EL (cell line): ENCODE measurements at regions not wholly inside any gene's neighbourhood (a gene's known extent, or its start where the extent isn't known, plus 50 kb on each side); places are given as distances from the start of the nearest gene placed in this dataset.
A peak's percentile ranks its signal among the peaks of the same experiment; 100 is the strongest.

Experiments used
- DNase-seq: peaks from one replicate; pipeline ENCODE4 v3.0.0-alpha.2; 2016

DNA sequence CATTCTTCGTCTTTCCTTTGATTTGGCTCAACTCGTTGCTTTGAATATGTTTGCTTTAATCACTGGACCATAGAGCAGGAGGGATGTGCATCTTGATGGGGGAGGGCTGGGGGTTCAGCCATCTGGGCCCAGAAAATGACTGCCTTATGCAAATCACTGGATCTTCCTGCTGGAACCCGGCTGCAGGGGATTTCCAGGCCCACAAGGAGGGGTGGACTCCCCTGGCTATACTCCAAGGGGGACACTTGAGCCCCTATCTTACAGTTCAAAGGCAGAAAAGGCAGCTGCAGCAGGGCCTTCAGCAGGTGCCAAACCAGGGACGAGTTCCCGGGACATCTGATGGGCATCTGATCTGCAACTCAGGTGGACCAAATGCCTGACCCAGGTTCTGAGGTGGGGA lies 122.5 kb downstream of the DICER1 start:
- no peak for DNase-seq

DNA sequence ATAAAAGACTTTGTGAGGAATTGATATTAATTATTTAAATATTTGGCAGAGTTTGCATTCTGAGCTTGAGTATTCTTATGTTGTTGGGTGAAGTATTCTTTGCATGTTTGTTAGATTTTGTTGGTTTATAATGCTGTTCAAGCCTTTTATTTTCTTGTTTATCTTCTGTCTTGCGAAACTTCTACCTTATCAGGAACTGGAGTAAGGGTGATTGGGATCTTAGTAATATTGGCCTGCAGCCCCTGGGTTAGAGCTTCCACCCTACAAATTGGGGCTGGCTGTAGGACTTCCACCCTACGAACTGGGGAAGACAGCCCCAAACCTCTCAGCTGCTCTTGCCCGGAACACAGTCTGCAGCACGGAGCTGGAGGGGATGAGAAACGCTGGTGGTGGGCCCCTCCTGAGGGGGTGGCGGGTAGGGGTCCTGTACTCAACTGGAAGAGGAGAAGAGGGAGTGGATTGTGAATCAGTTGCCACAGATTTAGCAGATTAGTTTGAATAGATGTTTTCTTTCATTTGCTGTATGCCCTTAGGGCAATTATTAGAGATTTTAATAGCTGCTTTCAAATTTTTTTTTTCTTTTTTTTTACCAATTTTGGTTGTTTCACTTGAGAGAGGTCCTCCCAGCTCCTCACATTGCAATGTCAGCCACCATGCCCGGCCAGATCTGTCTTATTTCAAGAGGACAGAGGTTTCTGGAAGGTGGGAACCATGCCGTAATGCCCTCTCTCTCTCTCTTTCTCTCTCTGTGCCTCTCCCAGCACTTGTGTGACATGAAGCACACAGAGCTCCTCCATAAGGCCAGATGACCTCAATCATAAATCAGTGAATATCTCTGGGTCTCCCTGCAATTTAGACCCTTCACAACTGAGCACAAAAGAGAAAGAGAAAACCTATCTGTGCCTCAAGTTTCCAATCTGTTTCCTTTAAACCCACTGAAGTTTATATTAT lies 123.4 kb downstream of the DICER1 start:
- no peak for DNase-seq

DNA sequence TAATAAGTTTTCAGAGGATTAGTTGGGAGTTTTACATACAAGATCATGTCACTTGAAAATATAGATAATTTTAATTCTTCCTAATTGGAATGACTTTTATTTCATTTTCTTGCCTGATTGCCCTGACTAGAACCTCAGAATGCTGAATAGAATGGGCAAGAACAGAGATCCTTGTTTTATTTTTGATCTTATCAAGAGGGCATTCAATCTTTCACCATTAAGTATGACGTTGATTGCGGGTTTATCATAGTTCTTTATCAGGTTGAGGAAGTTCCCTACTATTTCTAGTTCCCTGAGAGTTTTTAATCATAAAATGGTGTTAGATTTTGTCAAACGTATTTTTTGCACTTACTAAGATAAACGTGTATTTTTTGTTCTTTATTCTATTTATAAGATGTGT lies 124.3 kb downstream of the DICER1 start:
- DNase-seq: no peak

DNA sequence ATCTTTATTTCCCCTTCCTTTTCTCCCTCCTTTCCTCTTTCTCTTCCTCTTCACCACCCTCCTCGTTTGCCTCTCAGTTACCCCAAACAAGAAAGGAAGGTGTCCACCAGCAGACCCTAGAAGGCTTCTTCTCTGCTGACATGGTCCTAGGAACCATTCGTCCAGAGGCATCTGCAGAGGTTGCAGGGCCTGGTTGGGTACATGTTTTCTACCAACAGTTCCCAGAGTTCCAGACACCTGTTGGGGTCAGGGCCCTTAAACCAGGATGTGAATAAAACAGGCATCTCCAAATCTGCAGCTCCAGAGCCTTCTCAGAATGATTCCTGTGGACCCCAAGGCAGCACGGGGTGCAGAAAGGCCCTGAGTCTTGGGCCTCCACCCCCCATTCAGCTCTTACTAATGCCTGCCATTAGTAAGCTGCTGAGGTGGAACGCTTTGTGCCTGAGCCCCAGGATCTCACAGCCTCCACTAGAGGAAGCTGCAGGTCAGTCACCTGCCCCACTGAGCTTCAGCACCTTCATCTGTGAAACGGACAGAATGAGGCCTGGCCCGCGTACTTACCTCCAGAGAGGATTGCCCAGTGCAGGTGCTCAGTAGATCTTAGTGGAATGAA lies 130.4 kb downstream of the DICER1 start:
- no peak for DNase-seq

DNA sequence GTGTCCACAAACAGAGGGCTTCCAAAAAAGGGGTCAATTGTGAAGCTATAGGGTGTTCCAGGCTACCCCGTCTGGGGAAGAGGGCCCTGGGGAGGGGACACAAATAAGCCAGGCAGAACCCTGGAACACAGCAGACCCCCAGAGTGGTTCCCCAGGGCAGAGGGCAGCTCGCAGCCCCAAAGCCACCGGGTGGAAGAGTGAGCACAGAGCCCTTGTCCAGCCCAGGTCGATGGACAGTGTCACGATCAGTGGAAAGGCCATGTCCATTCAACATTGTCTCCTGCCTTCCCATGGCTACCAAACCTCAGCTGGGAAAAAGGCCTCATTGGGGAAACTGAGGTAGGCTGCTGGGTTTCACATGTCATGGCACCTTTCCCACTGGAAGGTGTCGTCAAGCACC lies 131.4 kb downstream of the DICER1 start:
- no peak for DNase-seq

DNA sequence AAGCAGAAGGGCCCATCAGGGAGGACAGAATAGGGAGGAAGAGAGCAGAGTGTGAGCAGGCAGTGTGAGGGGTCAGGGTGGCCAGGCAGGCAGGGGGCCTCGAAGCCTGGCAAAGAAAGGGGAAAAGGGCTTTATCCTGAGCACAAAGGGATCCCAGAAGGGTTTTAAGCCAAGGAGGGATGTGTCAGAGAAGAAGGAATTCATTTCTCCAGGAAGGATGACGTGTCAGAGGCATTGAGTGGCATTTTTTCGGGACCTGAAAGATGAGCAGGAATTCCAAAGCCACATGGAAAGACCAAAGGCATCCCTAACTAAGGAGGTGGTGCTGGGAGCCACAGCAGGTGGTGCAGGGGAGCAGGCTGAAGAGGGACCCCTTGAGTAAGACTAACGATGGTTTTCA lies 132.1 kb downstream of the DICER1 start:
- DNase-seq: peak; percentile 37

DNA sequence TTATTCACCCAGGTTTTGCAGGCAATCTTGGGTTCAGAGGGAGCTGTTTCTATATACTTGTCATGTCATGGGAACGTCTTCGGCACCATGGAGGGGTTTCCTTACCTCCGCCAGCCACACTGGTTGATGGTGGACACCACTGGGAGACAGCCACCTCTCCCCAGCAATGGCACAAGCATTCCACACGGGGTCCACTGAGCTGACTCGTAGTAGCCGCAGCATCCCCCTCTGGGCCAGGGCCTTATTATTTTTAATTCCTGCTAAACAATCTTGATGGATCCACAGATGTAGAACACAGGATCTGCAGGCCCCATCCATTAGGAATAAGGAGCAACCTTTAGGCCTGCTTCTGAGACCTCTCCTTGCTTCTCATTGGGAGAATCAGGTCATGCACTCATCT lies 132.9 kb downstream of the DICER1 start:
- no peak for DNase-seq

DNA sequence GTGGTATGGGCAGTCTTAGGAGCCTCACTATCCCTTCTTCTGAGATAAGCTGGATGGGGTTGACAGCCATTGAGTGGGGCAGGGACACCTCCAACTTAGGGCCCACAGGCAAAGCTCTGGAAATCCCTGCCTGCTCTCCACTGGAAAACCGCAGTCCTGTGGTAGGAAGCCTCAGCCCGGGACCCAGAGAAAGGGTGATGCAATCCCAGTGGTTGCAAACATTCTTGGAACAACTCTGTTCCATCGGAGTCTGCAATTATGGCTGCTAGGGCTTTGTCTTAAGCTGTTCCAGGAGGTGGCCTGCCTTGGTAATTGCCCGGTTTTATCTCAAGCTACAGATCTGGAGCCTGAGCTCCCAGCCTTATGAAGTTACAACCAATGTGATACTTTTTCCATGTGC lies 133.4 kb downstream of the DICER1 start:
- peak; percentile 50 for DNase-seq

DNA sequence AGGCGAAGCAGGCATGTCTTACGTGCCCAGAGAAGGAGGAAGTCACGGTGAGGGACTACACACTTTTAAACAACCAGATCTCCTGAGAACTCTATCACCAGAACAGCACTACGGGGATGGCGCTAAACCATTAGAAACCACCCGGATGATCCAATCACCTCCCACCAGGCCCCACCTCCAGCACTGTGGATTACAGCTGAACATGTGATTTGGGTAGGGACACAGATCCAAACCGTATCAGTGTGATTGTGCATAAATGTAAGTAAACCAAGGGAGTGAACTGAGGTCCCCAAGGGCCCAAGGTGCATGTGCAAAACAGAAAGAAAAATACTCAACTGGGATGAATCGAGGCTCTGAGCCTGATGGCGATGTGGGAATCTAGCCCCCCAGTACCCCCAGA lies 134.2 kb downstream of the DICER1 start:
- DNase-seq: no peak

DNA sequence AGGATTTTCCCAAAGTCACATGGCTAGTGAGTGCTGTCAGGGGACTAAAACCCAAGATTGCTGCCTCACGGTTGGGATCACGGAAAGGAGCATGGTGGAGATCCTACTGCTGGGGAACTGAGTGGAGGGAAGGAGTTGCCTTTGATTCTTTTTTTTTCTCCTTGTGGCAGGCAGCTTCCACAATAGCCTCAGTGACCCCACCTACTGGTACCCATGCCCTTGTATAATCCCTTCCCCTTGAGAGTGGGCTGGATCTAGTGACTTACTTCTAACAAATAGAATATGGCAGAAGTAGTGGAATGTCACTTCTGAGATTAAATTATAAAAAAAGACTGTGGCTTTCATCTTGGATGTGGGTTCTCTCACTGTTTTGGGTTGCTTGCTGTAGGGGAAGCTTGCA lies 135.7 kb downstream of the DICER1 start:
- DNase-seq: no peak

DNA sequence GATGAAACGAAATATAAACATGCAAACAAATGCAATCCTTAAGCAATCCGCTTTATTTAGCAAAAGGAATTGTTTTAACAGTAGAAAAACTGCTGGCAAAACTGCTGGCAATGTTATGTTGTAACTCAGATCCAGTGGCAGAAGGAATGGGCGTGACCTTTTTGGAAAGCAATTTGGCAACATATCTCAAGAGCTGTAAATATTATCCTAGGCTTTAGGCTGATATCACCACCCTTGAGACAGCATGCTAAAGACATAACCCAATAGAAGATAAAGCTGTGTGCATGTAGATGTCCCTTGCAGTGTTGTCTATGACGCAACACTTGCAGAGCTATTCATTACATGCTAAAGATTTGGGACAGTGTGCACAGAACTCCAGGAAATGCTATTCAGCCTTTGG lies 138.5 kb downstream of the DICER1 start:
- DNase-seq: no peak

DNA sequence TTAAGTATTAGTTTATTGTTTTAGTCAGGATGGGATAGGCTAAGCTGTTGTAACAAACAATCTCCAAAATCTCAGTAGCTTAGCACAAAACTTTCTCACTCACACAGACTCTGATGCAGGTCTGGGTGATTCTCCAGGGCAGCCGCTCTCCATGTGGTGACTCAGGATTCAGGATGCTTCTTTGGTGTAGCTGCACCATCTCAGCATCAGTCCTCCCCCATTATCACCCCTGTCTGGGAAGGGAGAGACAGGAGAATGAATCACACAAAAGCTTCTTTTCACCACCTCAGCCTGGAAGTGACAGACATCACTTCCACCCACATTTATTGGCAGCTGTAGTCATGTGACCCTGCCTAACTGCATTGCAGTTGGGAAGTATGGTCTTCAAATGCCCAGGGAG lies 142.3 kb downstream of the DICER1 start:
- no peak for DNase-seq

DNA sequence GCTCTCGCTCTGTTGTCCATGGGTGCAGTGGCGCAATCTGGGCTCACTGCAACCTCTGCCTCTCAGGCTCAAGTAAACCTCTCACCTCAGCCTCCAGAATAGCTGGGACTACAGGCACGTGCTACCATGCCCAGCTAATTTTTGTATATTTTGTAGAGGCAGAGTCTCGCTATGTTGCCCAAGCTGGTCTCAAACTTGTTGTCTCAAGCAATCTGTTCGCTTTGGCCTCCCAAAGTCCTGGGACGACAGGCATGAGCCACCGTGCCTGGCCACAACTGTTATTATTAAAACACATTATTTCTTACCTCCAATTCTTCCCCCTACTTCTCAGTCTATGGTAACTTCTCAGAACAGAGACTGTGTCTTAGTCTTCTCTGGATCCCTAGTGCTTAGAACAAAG lies 143.3 kb downstream of the DICER1 start:
- DNase-seq: no peak

DNA sequence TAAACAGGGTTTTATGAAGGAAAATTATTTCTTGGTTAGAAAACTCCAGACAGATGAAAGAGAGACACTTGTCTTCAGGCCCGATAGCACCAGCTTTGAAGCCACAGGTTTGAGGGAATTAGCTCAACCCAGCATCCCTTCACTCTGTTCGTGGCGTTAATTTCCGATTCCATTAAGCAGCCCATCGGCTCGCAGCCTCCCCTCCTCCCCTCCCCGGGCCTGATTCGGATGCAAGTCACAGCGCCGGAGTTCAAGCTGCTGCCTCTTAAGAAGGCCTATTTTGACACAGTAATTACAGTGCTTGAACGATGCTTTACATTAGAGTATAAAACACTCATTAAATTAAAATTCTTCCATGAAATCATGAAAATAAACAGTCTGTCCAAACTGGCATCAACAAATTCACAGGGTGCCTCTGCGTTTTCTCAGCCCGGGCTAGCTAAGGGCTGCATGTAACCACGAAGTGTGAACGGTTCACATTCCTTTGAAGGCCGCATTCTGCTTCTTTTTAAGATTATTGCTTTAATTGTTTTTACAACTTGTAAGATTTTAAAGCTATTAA lies 145.8 kb downstream of the DICER1 start:
- DNase-seq: no peak

DNA sequence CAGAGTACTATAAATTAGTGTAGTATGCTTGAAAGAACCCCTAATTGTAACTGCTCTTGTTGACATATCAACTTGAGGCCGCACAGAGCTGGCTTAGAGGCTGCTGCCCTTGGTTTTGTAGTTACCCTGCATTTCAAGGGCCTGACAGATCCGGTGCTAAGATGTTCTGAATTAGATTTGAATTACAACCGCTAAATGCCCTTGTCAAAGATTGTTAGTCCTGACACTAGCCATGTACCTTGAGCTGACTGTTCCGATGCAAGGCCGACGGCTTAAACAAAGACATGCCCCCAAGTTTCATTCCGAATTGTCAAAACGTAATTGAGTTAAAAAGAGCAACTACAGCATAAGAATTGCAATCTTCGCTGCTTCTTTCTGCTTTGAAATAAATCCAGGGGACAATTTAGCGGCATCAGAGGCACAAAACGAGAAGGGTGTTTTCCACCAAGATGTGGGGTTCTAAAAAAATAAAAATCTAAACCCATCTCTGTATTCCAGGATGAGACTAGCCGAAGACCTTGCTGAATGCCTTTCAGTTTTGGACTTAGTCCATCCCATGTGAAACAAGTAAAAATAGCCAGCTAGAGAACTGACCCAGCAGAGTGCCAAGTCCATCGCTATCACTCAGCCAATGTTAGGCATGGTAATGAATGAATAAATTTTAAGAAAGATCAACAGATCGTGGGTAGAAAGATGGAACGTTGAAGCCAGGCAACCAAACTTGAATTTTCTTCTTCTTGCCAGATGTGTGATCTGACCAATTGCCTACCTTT lies 148.7 kb downstream of the DICER1 start:
- DNase-seq: no peak

DNA sequence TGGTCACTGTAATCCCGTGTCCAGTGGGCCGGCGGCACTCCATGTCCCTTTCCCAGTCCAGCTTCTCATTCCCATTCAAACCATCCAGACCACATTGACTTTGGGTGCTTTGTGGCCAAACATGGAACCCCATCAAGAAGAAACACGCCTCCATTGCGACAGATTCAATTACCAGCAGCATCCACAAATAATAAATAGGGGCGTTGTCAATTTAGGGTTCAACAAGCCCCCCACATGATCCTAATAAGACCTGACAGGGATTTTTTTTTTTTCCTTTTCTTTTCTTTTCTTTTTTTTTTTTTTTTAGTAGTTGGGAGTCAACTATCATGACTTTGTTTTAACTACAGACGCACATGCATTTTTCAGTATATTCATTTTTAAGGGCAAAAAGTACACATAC lies 149.4 kb downstream of the DICER1 start:
- no peak for DNase-seq

DNA sequence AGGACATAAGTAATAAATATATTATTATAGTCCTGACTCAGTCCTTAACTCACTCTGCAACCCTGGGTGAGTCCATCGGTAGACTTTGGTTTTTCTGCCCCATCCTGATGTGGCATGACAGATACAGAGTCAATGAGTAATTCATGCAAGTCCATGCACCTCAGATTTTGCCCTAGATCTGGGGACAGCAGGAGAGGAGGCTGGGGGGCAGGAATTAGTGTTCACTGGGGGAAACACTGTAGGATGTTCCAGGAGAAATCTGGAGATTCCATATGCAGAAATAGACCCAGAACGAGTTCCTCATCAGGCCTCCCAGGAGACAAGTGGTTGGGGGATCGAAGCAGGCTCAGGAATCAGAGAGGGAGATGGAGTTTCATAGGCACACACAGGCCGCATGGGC lies 150.8 kb downstream of the DICER1 start:
- no peak for DNase-seq

DNA sequence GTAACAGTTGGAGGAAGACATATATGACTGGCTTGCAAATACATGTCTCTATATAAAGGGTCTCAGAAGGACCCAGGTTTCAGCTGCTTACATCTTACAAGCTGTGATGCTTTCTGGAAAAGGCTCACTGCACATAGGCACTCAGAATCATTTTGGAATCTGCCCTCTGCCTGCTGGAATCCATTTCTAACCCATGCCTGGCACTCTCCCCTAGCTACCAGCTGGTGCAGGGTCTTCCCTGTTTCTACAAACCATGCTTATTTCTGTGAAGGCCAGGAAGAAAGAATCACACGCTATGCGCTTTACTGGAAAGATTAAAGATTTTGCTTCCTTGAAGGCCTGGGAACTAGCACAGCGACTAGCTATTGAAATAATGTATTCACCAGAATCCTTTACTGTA lies 151.3 kb downstream of the DICER1 start:
- DNase-seq: no peak

DNA sequence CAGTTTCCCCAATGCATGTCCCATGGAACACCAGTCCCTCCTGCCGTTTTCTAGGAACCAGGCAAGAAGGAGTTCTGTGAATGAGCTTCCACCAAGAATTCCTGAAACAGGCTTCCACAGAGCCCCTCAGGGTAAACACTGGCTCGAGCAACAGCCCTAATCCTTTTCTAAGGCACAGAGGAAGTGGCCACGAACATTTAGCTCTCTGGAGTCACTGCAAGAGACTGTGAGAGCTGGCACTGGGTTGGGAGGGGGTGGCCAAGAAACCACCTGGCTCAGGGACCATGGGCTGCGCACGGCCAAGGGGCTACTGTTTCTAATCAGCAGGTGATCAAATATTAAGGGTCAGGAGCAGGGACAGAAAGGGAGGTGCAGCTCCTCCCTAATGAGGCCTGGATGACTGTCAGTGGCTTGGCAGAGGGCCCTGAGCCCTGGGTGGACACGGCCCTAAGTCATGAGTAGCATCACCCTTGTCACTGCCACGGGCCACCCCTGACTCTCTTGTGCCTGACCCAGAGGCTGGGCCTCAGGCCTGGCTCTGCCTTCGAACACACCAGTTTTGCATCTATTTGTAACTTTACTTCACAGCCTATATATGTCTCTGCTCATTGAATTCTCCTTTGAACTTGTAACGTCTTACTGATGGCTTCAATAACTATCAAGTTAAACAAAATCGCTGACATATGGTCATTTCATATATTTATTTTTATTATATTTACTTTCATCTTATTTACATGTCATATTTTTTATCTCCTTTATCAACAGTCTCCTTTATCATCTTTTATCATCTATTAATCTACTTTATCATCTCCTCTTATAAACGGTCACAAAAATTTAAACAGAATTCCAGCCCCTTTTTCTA lies 154.0 kb downstream of the DICER1 start:
- DNase-seq: no peak

DNA sequence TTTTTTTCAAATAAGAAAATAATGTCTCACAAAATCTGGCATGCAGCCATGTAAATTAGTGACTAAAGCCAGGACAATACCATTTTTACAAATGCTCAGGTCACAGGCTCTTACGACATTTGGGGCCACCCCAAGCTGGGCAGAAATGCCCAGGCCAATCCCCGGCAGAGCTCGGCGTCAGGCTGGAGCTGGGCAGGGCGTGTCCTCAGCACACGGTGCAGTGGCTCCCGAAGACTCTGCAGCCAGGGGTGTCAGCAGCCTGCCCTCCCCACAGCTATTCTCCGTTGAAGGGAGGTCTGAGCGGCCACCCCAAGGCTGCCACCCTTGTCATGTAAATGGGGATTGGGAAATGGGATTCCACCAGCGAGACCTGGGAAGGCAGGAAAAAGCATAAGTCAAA lies 158.6 kb downstream of the DICER1 start:
- no peak for DNase-seq

DNA sequence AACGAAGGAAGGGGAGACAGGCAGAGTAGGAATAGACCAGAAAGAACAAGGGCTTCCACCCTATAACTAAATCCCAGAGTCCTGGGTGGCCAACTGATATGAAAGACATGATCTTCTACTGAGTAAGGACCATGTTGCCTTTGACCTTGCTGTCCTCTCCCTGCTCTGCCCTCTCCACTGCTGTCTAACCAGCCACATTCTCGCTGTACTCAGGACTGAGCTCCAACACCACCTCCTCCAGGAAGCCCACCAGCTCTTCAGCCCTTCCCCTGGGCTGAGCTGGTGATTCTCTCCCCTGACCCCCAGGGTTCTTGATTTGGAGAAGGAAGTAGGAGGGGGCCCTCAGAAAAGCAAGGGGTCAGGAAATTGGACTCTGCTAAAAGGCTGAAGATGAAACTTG lies 159.2 kb downstream of the DICER1 start:
- DNase-seq: no peak

DNA sequence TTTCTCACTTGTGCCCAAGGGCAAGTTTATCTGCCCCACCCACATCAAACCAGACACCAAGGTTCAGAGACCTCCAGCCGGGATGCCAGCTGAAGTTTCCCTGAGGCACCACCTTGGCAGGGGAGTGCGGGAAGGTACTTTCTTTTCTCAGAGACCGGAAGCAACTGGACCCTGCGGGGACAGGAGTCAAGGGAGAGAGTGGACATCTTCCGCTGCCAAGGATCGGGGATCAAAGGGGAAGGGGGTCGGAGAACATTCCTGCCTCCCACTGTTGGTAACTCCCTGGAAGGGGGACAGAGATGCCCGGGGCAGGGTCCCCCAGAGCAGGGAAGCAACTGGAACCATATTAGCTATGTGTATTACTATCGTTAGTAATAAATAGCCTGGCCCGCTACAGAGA lies 161.8 kb downstream of the DICER1 start:
- no peak for DNase-seq

DNA sequence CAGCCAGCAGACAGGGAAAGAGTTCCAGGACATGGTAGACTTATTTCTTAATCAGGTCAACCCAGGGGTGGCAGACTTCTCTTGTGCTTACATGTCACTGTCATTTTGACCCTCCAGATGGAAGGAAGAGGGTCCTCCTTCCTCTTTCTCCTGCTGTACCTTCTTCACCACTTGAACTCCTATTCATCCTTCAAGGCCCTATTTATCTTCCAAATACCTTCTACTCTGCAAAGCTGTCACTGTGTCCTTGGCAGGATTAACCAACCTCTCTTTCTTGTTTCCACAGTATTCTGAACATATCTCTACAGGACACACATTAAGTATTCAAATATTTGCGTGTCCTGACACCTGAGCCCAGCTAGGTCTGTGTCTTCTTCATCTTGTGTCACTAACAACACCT lies 163.1 kb downstream of the DICER1 start:
- no peak for DNase-seq
